Uterus (tissue), 3 donors: ENCODE measurements at regions not wholly inside any gene's neighbourhood (a gene's known extent, or its start where the extent isn't known, plus 50 kb on each side); places are given as distances from the start of the nearest gene placed in this dataset.

ENCODE experiments used
- DNase-seq, 2 donors: peaks; one replicate each; pipeline ENCODE4 v3.0.0-alpha.2; 2019 to 2020
- H3K27ac ChIP-seq, 2 donors: fragments of 200-600 bp; sonication (generic); 1 replicate in 1 of 2; 2 replicates in 1 of 2; pipeline ENCODE4 v1.5.1; 2016 to 2018
- H3K27me3 ChIP-seq, 2 donors: fragments of 200-600 bp; sonication (generic); one replicate each; pipeline ENCODE4 v1.5.1; 2018 to 2019; ENCODE audit warnings: control low read depth in 1 of 2
- H3K36me3 ChIP-seq, 2 donors: fragments of 200-600 bp; sonication (generic); one replicate each; pipeline ENCODE4 v1.5.1; 2019; ENCODE audit warnings: control low read depth in 1 of 2
- H3K4me1 ChIP-seq, 2 donors: fragments of 200-600 bp; sonication (generic); one replicate each; pipeline ENCODE4 v1.5.1; 2018 to 2019; ENCODE audit warnings: control low read depth in 1 of 2
- H3K4me3 ChIP-seq, 2 donors: fragments of 200-600 bp; sonication (generic); 1 replicate in 1 of 2; 2 replicates in 1 of 2; pipeline ENCODE4 v1.5.1; 2018 to 2019; ENCODE audit warnings: mild to moderate bottlenecking in 1 of 2
- H3K9me3 ChIP-seq, 2 donors: fragments of 200-600 bp; sonication (generic); one replicate each; pipeline ENCODE4 v1.5.1; 2019; ENCODE audit warnings: control low read depth in 1 of 2
- CTCF ChIP-seq, 4 experiments: fragments of 200-600 bp in 2 of 4; fragments of 450-650 bp in 2 of 4; sonication (generic) in 2 of 4; IDR thresholded peaks; one replicate each; pipeline ENCODE4 v1.5.1; 2016 to 2019; ENCODE audit warnings: antibody characterized with exemption in 4 of 4, mild to moderate bottlenecking in 2 of 4, moderate library complexity in 1 of 4
- POLR2A ChIP-seq, 2 donors: fragments of 450-650 bp; IDR thresholded peaks; one replicate each; pipeline ENCODE4 v1.6.1; 2016; ENCODE audit warnings: antibody characterized with exemption in 2 of 2, mild to moderate bottlenecking in 1 of 2, moderate library complexity in 1 of 2
- intact Hi-C: fragments of 100-400 bp; cut with DNase I; formaldehyde crosslinking; loops from one replicate; pipeline ENCODE4 v1.15.1; 2023; ENCODE audit warnings: low total_unique reads
- donor health status: DM: yes; HTN: yes; CAD: no.

GRCh38 chr14:98573082-98573481, 698.9 kb downstream of the BCL11B start:
- Histone ChIP-seq H3K36me3 (no peaks in the 10 kb centered on the region), H3K27ac (no peak overlapping the region), H3K4me1 (no peaks in the 10 kb centered on the region), H3K9me3 (no peaks in the 10 kb centered on the region), H3K4me3 (no peak overlapping the region), H3K27me3 (no peaks in the 10 kb centered on the region)
- intact Hi-C loops = no loop called here
- DNase-seq = no peak
- TF ChIP-seq CTCF (IDR thresholded peaks at IDR 0.05) (no peak), POLR2A (IDR thresholded peaks at IDR 0.05) (no peak)

- TF ChIP-seq CTCF (IDR thresholded peaks at IDR 0.05) (no peak), POLR2A (IDR thresholded peaks at IDR 0.05) (no peak)
- no peak overlapping the region for H3K27ac ChIP-seq
- H3K36me3 ChIP-seq = no peaks in the 10 kb centered on the region
- no peaks in the 10 kb centered on the region for H3K4me1 ChIP-seq
- H3K27me3 ChIP-seq = no peaks in the 10 kb centered on the region
- no peak for DNase-seq
- no peak overlapping the region for H3K4me3 ChIP-seq
- no peaks in the 10 kb centered on the region for H3K9me3 ChIP-seq
- intact Hi-C loops = no loop called here
These were observed 695.5 kb downstream of the BCL11B start for GRCh38 chr14:98576463-98576862.

GRCh38 chr14:98578204-98578603, 693.8 kb downstream of the BCL11B start:
- no peaks in the 10 kb centered on the region for H3K9me3 ChIP-seq
- DNase-seq = no peak
- no peaks in the 10 kb centered on the region for H3K4me1 ChIP-seq
- no peak for TF ChIP-seq POLR2A (IDR thresholded peaks at IDR 0.05)
- TF ChIP-seq CTCF (IDR thresholded peaks at IDR 0.05) = no peak
- H3K36me3 ChIP-seq = no peaks in the 10 kb centered on the region
- intact Hi-C loops = no loop called here
- H3K27ac ChIP-seq = no peak overlapping the region
- H3K27me3 ChIP-seq = no peaks in the 10 kb centered on the region
- H3K4me3 ChIP-seq = no peak overlapping the region

GRCh38 chr14:98579140-98579539, 692.9 kb downstream of the BCL11B start:
- no peak for DNase-seq
- TF ChIP-seq POLR2A (IDR thresholded peaks at IDR 0.05) = no peak
- TF ChIP-seq CTCF (IDR thresholded peaks at IDR 0.05) = no peak
- Histone ChIP-seq H3K9me3 (no peaks in the 10 kb centered on the region), H3K4me3 (no peak overlapping the region), H3K27me3 (no peaks in the 10 kb centered on the region), H3K36me3 (no peaks in the 10 kb centered on the region), H3K27ac (no peak overlapping the region), H3K4me1 (no peaks in the 10 kb centered on the region)
- intact Hi-C loops = no loop called here

GRCh38 chr14:98580131-98580678, 691.8 kb downstream of the BCL11B start:
- H3K27ac ChIP-seq = no peak overlapping the region
- no peaks in the 10 kb centered on the region for H3K9me3 ChIP-seq
- intact Hi-C loops = no loop called here
- TF ChIP-seq CTCF (IDR thresholded peaks at IDR 0.05) (no peak), POLR2A (IDR thresholded peaks at IDR 0.05) (no peak)
- no peak for DNase-seq
- H3K4me1 ChIP-seq = no peaks in the 10 kb centered on the region
- H3K36me3 ChIP-seq = no peaks in the 10 kb centered on the region
- H3K4me3 ChIP-seq = no peak overlapping the region
- no peaks in the 10 kb centered on the region for H3K27me3 ChIP-seq
